ENCODE measurements at regions not wholly inside any gene's neighbourhood (a gene's known extent, or its start where the extent isn't known, plus 50 kb on each side); places are given as distances from the start of the nearest gene placed in this dataset.

DNA sequence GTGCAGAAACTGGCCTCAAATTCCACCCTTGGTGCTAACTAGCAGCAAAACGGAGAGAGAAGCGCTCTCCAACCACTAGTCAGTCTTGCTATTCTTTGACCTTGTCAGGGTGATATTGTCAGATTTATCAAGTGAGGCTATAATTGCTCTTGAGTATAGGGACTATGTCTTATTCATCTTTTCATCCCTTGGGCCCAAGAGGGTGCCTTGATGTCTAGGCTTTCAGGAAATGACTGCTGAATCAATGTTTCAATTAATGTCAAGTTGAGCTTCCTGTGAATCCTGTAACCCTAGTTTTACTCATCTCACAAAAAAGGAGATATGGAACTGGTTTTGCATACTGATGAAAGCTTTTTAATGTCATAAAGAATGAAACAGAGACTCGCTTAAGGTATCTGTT, 701.3 kb downstream of the EDEM1 start:
- H3K4me1 ChIP-seq = no peaks in the 10 kb centered on the region
- no peaks in the 10 kb centered on the region for H3K9me3 ChIP-seq
- no peak for ATAC-seq
- H3K36me3 ChIP-seq = no peaks in the 10 kb centered on the region
- H3K4me3 ChIP-seq = no peak overlapping the region
- TF ChIP-seq, protein P1, sequence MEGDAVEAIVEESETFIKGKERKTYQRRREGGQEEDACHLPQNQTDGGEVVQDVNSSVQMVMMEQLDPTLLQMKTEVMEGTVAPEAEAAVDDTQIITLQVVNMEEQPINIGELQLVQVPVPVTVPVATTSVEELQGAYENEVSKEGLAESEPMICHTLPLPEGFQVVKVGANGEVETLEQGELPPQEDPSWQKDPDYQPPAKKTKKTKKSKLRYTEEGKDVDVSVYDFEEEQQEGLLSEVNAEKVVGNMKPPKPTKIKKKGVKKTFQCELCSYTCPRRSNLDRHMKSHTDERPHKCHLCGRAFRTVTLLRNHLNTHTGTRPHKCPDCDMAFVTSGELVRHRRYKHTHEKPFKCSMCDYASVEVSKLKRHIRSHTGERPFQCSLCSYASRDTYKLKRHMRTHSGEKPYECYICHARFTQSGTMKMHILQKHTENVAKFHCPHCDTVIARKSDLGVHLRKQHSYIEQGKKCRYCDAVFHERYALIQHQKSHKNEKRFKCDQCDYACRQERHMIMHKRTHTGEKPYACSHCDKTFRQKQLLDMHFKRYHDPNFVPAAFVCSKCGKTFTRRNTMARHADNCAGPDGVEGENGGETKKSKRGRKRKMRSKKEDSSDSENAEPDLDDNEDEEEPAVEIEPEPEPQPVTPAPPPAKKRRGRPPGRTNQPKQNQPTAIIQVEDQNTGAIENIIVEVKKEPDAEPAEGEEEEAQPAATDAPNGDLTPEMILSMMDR (IDR thresholded peaks at IDR 0.05) = no peak
- no peak overlapping the region for H3K27ac ChIP-seq
- DNase-seq = no peak
- intact Hi-C loops (cut with DNase I) = no loop called here
- 64 to 69% methylated on average over 3 of the region's 3 CpGs for WGBS, 2 donors
- no peaks in the 10 kb centered on the region for H3K27me3 ChIP-seq

DNA sequence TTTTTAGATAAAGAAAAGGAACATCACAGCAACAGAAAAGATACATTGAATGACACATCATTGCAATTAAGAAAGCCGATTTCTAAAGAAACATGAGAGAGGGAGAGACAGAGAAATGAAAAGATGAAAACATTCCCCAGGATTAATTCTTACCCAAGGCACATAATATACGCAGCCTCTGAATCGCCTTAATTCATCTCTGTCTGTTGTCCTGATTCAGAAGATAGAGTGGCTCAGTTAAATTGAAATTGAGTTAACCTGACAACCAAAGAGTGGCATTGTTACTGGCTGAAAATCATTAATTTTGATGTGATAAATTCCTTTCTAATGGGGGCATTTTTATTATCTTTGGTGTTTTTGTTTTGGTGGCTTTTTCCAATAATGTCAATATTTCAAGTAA, 701.9 kb downstream of the EDEM1 start:
- 76 to 87% methylated on average over 3 of the region's 3 CpGs for WGBS, 2 donors
- no peak overlapping the region for H3K4me3 ChIP-seq
- no peaks in the 10 kb centered on the region for H3K4me1 ChIP-seq
- no peak for DNase-seq
- H3K27me3 ChIP-seq = no peaks in the 10 kb centered on the region
- no peaks in the 10 kb centered on the region for H3K9me3 ChIP-seq
- no peaks in the 10 kb centered on the region for H3K36me3 ChIP-seq
- TF ChIP-seq, protein P1 (IDR thresholded peaks at IDR 0.05) = no peak
- intact Hi-C loops (cut with DNase I) = no loop called here
- no peak for ATAC-seq
- no peak overlapping the region for H3K27ac ChIP-seq

DNA sequence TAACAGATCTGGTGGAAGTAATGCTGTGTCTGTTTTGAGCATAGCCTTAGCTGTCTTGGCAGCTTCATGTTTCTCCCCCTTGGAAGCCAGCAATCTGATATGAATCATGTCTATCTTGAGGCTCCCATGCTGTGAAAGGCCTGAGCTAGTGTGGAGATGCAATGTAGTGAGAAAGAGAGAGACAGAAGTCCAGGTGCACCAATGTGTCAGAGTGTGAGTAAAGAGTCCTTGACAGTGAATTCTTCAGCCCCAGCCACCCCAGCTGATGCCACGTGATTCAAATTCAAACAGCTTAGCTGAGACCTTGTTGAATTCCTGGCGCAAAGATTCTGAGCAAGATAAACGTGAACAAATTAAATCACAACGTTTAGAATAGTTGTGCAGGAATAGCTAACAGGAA, 704.2 kb downstream of the EDEM1 start:
- H3K9me3 ChIP-seq = no peaks in the 10 kb centered on the region
- TF ChIP-seq, protein P1 (IDR thresholded peaks at IDR 0.05) = no peak
- no peaks in the 10 kb centered on the region for H3K4me1 ChIP-seq
- no peaks in the 10 kb centered on the region for H3K36me3 ChIP-seq
- DNase-seq (no peak), ATAC-seq (no peak)
- intact Hi-C loops (cut with DNase I) = no loop called here
- H3K27ac ChIP-seq = no peak overlapping the region
- no peak overlapping the region for H3K4me3 ChIP-seq
- 46 to 50% methylated on average over 4 of the region's 4 CpGs for WGBS, 2 donors
- no peaks in the 10 kb centered on the region for H3K27me3 ChIP-seq

DNA sequence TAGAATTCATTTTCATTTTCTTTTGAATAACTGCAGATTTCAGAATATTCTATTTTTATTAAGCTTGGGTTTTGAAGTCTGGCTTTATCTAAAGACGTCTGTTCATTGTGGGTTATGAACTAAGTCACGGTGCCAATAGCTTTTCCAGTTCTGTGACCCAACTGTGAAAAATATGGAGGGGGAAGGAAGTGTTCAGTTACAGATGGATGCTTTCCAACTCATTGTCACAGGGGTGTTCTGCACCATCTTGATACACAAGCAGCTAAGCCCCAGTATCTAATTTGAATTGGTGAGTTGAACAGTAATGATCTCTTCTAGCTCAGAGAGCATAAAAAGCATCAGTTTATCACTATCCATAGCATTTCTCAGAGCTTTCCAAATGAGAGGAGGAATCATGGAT, 710.6 kb downstream of the EDEM1 start:
- ATAC-seq (no peak), DNase-seq (no peak)
- Histone ChIP-seq H3K27ac (no peak overlapping the region), H3K27me3 (no peaks in the 10 kb centered on the region), H3K9me3 (no peaks in the 10 kb centered on the region), H3K36me3 (no peaks in the 10 kb centered on the region), H3K4me3 (no peak overlapping the region), H3K4me1 (no peaks in the 10 kb centered on the region)
- TF ChIP-seq, protein P1 (IDR thresholded peaks at IDR 0.05) = no peak
- intact Hi-C loops (cut with DNase I) = no loop called here
- WGBS, 2 donors = 45 to 60% methylated on average over 2 of the region's 2 CpGs

Measured in heart right ventricle (tissue), 16 donors.